ENCODE measurements at regions not wholly inside any gene's neighbourhood (a gene's known extent, or its start where the extent isn't known, plus 50 kb on each side); places are given as distances from the start of the nearest gene placed in this dataset.

- no peaks in the 10 kb centered on the region for H3K9me3 ChIP-seq (ENCODE audit: control insufficient read depth in 3 of 3, low read length in 3 of 3)
- no peak overlapping the region for H3K4me3 ChIP-seq (ENCODE audit: low read length in 3 of 3)
- no peaks in the 10 kb centered on the region for H3K27me3 ChIP-seq (ENCODE audit: control insufficient read depth in 3 of 3, insufficient read depth in 3 of 3, low read length in 3 of 3)
- no peak overlapping the region for H3K9ac ChIP-seq (ENCODE audit: low read depth in 1 of 3, low read length in 3 of 3)
- H3K36me3 ChIP-seq (ENCODE audit: control insufficient read depth in 3 of 3, insufficient read depth in 3 of 3, low read length in 3 of 3), result no peaks in the 10 kb centered on the region
- H3K27ac ChIP-seq (ENCODE audit: low read depth, low read length), result no peak overlapping the region
- no peaks in the 10 kb centered on the region for H3K4me1 ChIP-seq (ENCODE audit: control insufficient read depth in 3 of 3, insufficient read depth in 3 of 3, low read length in 3 of 3)
These were observed 130.3 kb downstream of the DAD1 start for GRCh38 chr14:22458737-22459136.

DNA sequence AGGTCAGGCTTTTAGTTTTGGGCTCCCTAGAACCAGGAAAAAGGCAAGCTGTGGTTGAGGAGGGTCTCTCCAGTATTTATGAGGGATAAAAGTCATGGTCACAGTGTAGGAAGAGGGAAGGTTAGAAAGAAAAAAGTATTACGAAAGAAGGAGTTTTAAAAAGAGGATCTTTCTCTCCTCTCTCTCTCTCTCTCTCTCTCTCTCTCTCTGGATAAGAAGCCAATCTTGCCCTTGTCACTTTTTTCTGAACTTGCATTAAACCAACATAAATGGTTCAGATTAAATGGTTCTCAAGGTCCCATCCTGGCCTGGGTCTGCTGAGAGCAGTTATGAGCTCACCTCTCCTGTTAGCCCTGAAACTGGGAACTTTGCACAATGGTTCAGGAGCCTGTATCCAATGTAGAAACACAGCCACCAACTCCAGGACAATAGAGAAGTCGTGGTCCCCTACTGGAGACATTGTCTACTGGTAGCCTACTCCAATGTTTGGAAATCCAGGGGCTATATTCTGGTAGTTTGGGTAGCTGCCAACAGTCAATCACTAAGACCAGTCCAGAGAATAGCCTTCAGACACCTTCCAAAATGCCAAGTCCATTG lies 131.9 kb downstream of the DAD1 start:
- no peak overlapping the region for H3K27ac ChIP-seq (ENCODE audit: low read depth, low read length)
- H3K9me3 ChIP-seq (ENCODE audit: control insufficient read depth in 3 of 3, low read length in 3 of 3), result no peaks in the 10 kb centered on the region
- H3K4me1 ChIP-seq (ENCODE audit: control insufficient read depth in 3 of 3, insufficient read depth in 3 of 3, low read length in 3 of 3), result no peaks in the 10 kb centered on the region
- no peak overlapping the region for H3K4me3 ChIP-seq (ENCODE audit: low read length in 3 of 3)
- H3K9ac ChIP-seq (ENCODE audit: low read depth in 1 of 3, low read length in 3 of 3), result no peak overlapping the region
- peaks cover 0 to 2% (median 0%) of the 10 kb centered on the region in 3 donors for H3K27me3 ChIP-seq (ENCODE audit: control insufficient read depth in 3 of 3, insufficient read depth in 3 of 3, low read length in 3 of 3)
- H3K36me3 ChIP-seq (ENCODE audit: control insufficient read depth in 3 of 3, insufficient read depth in 3 of 3, low read length in 3 of 3), result no peaks in the 10 kb centered on the region

GRCh38 chr14:22456421-22456820 lies 132.6 kb downstream of the DAD1 start:
- no peak overlapping the region for H3K27ac ChIP-seq (ENCODE audit: low read depth, low read length)
- H3K4me1 ChIP-seq (ENCODE audit: control insufficient read depth in 3 of 3, insufficient read depth in 3 of 3, low read length in 3 of 3), result no peaks in the 10 kb centered on the region
- no peak overlapping the region for H3K9ac ChIP-seq (ENCODE audit: low read depth in 1 of 3, low read length in 3 of 3)
- H3K4me3 ChIP-seq (ENCODE audit: low read length in 3 of 3), result no peak overlapping the region
- H3K27me3 ChIP-seq (ENCODE audit: control insufficient read depth in 3 of 3, insufficient read depth in 3 of 3, low read length in 3 of 3), result peaks cover 0 to 2% (median 0%) of the 10 kb centered on the region in 3 donors
- H3K36me3 ChIP-seq (ENCODE audit: control insufficient read depth in 3 of 3, insufficient read depth in 3 of 3, low read length in 3 of 3), result no peaks in the 10 kb centered on the region
- no peaks in the 10 kb centered on the region for H3K9me3 ChIP-seq (ENCODE audit: control insufficient read depth in 3 of 3, low read length in 3 of 3)

GRCh38 chr14:22452330-22452729 lies 136.7 kb downstream of the DAD1 start:
- no peak overlapping the region for H3K27ac ChIP-seq (ENCODE audit: low read depth, low read length)
- no peaks in the 10 kb centered on the region for H3K36me3 ChIP-seq (ENCODE audit: control insufficient read depth in 3 of 3, insufficient read depth in 3 of 3, low read length in 3 of 3)
- no peak overlapping the region for H3K9ac ChIP-seq (ENCODE audit: low read depth in 1 of 3, low read length in 3 of 3)
- H3K4me3 ChIP-seq (ENCODE audit: low read length in 3 of 3), result no peak overlapping the region
- H3K27me3 ChIP-seq (ENCODE audit: control insufficient read depth in 3 of 3, insufficient read depth in 3 of 3, low read length in 3 of 3), result peaks cover 0 to 3% (median 2%) of the 10 kb centered on the region in 3 donors
- no peaks in the 10 kb centered on the region for H3K9me3 ChIP-seq (ENCODE audit: control insufficient read depth in 3 of 3, low read length in 3 of 3)
- H3K4me1 ChIP-seq (ENCODE audit: control insufficient read depth in 3 of 3, insufficient read depth in 3 of 3, low read length in 3 of 3), result peaks cover 0 to 4% (median 0%) of the 10 kb centered on the region in 3 donors

DNA sequence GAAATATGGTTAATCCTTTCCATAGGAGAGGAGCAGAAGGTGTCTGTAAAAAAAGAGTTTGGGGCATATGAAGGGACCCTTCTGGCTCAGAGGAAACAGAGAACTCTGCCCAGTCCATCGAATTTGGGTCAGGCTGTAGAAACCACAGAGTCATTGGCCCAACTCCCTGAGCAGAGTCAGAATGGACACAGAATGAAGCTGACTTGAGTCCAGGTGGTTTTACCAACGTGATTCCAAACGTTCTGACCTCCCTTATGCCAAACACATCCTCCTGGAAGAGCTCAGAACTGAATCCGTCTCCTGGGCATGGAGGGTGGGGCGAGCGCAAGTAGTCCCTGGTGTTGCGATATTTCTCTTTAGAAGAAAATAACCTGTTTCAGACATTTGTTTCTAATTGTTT lies 138.8 kb downstream of the DAD1 start:
- Histone ChIP-seq H3K4me3 (ENCODE audit: low read length in 3 of 3) (no peak overlapping the region), H3K9me3 (ENCODE audit: control insufficient read depth in 3 of 3, low read length in 3 of 3) (no peaks in the 10 kb centered on the region), H3K9ac (ENCODE audit: low read depth in 1 of 3, low read length in 3 of 3) (no peak overlapping the region), H3K36me3 (ENCODE audit: control insufficient read depth in 3 of 3, insufficient read depth in 3 of 3, low read length in 3 of 3) (no peaks in the 10 kb centered on the region), H3K27ac (ENCODE audit: low read depth, low read length) (no peak overlapping the region), H3K4me1 (ENCODE audit: control insufficient read depth in 3 of 3, insufficient read depth in 3 of 3, low read length in 3 of 3) (peaks cover 0 to 4% (median 0%) of the 10 kb centered on the region in 3 donors), H3K27me3 (ENCODE audit: control insufficient read depth in 3 of 3, insufficient read depth in 3 of 3, low read length in 3 of 3) (peaks cover 0 to 3% (median 2%) of the 10 kb centered on the region in 3 donors)

DNA sequence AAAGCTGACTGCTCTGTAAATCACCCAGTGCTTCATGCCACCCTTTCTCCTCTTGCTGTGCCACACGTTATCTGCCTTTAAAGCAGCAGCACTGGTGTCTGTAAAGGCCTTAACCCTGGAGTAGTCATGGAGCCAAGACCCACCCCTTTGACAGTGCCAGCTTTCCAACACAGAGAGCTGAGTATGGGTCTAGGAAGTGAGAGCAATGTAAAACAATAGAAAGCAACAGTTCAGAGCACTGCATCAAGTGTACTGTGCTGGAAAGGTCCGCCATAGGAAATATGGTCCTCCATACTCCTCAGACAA lies 139.5 kb downstream of the DAD1 start:
- no peak overlapping the region for H3K27ac ChIP-seq (ENCODE audit: low read depth, low read length)

GRCh38 chr14:22448905-22449599 lies 140.0 kb downstream of the DAD1 start:
- no peak overlapping the region for H3K4me3 ChIP-seq (ENCODE audit: low read length in 3 of 3)
- peaks cover 0 to 4% (median 0%) of the 10 kb centered on the region in 3 donors for H3K4me1 ChIP-seq (ENCODE audit: control insufficient read depth in 3 of 3, insufficient read depth in 3 of 3, low read length in 3 of 3)
- no peaks in the 10 kb centered on the region for H3K36me3 ChIP-seq (ENCODE audit: control insufficient read depth in 3 of 3, insufficient read depth in 3 of 3, low read length in 3 of 3)
- H3K27me3 ChIP-seq (ENCODE audit: control insufficient read depth in 3 of 3, insufficient read depth in 3 of 3, low read length in 3 of 3), result peaks cover 0 to 4% (median 3%) of the 10 kb centered on the region in 3 donors
- no peaks in the 10 kb centered on the region for H3K9me3 ChIP-seq (ENCODE audit: control insufficient read depth in 3 of 3, low read length in 3 of 3)
- H3K9ac ChIP-seq (ENCODE audit: low read depth in 1 of 3, low read length in 3 of 3), result no peak overlapping the region
- H3K27ac ChIP-seq (ENCODE audit: low read depth, low read length), result no peak overlapping the region

More for the DNA sequence above, 139.5 kb downstream of the DAD1 start:
- Histone ChIP-seq H3K4me1 (ENCODE audit: control insufficient read depth in 3 of 3, insufficient read depth in 3 of 3, low read length in 3 of 3) (peaks cover 0 to 4% (median 0%) of the 10 kb centered on the region in 3 donors), H3K27me3 (ENCODE audit: control insufficient read depth in 3 of 3, insufficient read depth in 3 of 3, low read length in 3 of 3) (peaks cover 0 to 4% (median 3%) of the 10 kb centered on the region in 3 donors), H3K9me3 (ENCODE audit: control insufficient read depth in 3 of 3, low read length in 3 of 3) (no peaks in the 10 kb centered on the region), H3K9ac (ENCODE audit: low read depth in 1 of 3, low read length in 3 of 3) (no peak overlapping the region), H3K36me3 (ENCODE audit: control insufficient read depth in 3 of 3, insufficient read depth in 3 of 3, low read length in 3 of 3) (no peaks in the 10 kb centered on the region), H3K4me3 (ENCODE audit: low read length in 3 of 3) (no peak overlapping the region)

GRCh38 chr14:22448035-22448904 lies 140.8 kb downstream of the DAD1 start:
- Histone ChIP-seq H3K9me3 (ENCODE audit: control insufficient read depth in 3 of 3, low read length in 3 of 3) (no peaks in the 10 kb centered on the region), H3K9ac (ENCODE audit: low read depth in 1 of 3, low read length in 3 of 3) (no peak overlapping the region), H3K36me3 (ENCODE audit: control insufficient read depth in 3 of 3, insufficient read depth in 3 of 3, low read length in 3 of 3) (no peaks in the 10 kb centered on the region), H3K4me1 (ENCODE audit: control insufficient read depth in 3 of 3, insufficient read depth in 3 of 3, low read length in 3 of 3) (peaks cover 0 to 4% (median 0%) of the 10 kb centered on the region in 3 donors), H3K27me3 (ENCODE audit: control insufficient read depth in 3 of 3, insufficient read depth in 3 of 3, low read length in 3 of 3) (peaks cover 0 to 4% (median 3%) of the 10 kb centered on the region in 3 donors), H3K27ac (ENCODE audit: low read depth, low read length) (no peak overlapping the region), H3K4me3 (ENCODE audit: low read length in 3 of 3) (no peak overlapping the region)

GRCh38 chr14:22438742-22439141 lies 150.3 kb downstream of the DAD1 start:
- Histone ChIP-seq H3K4me3 (ENCODE audit: low read length in 3 of 3) (no peak overlapping the region), H3K9me3 (ENCODE audit: control insufficient read depth in 3 of 3, low read length in 3 of 3) (no peaks in the 10 kb centered on the region)

More at GRCh38 chr14:22438742-22439141, 150.3 kb downstream of the DAD1 start:
- H3K36me3 ChIP-seq (ENCODE audit: control insufficient read depth in 3 of 3, insufficient read depth in 3 of 3, low read length in 3 of 3), result no peaks in the 10 kb centered on the region
- H3K4me1 ChIP-seq (ENCODE audit: control insufficient read depth in 3 of 3, insufficient read depth in 3 of 3, low read length in 3 of 3), result no peaks in the 10 kb centered on the region
- no peaks in the 10 kb centered on the region for H3K27me3 ChIP-seq (ENCODE audit: control insufficient read depth in 3 of 3, insufficient read depth in 3 of 3, low read length in 3 of 3)
- H3K9ac ChIP-seq (ENCODE audit: low read depth in 1 of 3, low read length in 3 of 3), result no peak overlapping the region
- H3K27ac ChIP-seq (ENCODE audit: low read depth, low read length), result no peak overlapping the region

Data from skeletal muscle tissue (tissue), 3 donors.